OCI-LY1 (cell line): ENCODE measurements at regions not wholly inside any gene's neighbourhood (a gene's known extent, or its start where the extent isn't known, plus 50 kb on each side); places are given as distances from the start of the nearest gene placed in this dataset.

Experiments used
- CTCF ChIP-seq: fragments of 200-600 bp; sonication (generic), shearing (Covaris generic); IDR thresholded peaks from 2 replicates; pipeline ENCODE4 v1.5.1; 2017; ENCODE audit warnings: mild to moderate bottlenecking, antibody characterized with exemption, low read length, moderate library complexity, mixed read lengths
- EZH2 ChIP-seq: fragments of 200-600 bp; sonication (generic), shearing (Covaris generic); IDR thresholded peaks from 2 replicates; pipeline ENCODE4 v1.8.0; 2017; ENCODE audit warnings: borderline replicate concordance, mixed run types, mild to moderate bottlenecking, antibody characterized with exemption, low read length, moderate library complexity, mixed read lengths

- TF ChIP-seq CTCF = no peak
- no peak for TF ChIP-seq EZH2
Measured at GRCh38 chr20:52569201-52569600, 377.6 kb upstream of the ZFP64 start.
